CD4-positive, alpha-beta T cell treated with Interleukin-15 for 1 hour (primary cell): ENCODE measurements at regions not wholly inside any gene's neighbourhood (a gene's known extent, or its start where the extent isn't known, plus 50 kb on each side); places are given as distances from the start of the nearest gene placed in this dataset.
"Not testable (repeated sequence)": the region's sequence is repeated elsewhere in the genome, so short reads cannot be mapped to it uniquely, and the experiment has no call there.

Experiments used
- DNase-seq: peaks from one replicate; pipeline ENCODE4 v3.0.0-alpha.2; 2020

- DNase-seq, result peak; percentile 15
Measured at GRCh38 chr14:105700146-105700545, 173.8 kb downstream of the TMEM121 start.

- peak; percentile 40 for DNase-seq
Measured at GRCh38 chr14:105700622-105701288, 174.4 kb downstream of the TMEM121 start.

DNA sequence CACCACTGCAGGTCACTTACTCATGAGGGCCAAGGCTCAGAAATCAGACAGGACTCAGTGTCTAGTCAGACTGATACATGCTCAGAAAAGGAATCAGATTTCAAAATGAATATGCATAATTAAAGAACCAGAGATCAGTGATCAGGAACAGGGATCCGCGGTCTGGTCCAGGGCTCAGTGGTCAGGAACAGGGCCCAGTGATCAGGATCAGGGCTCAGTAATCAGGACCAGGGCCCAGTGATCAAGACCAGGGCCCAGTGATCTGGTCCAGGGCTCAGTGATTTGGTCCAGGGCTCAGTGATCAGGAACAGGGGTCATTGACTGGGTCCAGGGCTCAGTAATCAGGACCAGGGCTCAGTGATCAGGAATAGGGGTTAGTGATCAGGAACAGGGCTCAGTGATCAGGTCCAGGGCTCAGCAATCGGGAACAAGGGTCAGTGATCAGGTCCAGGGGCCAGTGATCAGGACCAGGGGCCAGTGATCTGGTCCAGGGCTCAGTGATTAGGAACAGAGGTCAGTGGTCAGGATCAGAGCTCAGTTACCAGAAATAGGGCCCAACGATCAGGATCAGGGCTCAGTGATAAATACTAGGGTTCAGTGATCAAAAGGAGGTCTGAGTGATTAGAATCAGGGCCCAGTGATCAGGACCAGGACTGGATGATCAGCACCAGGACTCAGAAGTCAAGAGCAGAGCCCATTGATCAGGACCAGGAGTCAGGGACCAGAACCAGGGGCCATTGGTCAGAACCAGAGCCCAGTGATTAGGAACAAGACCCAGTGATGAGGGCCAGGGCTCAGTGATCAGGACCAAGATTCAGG lies 175.3 kb downstream of the TMEM121 start:
- no peak for DNase-seq

DNA sequence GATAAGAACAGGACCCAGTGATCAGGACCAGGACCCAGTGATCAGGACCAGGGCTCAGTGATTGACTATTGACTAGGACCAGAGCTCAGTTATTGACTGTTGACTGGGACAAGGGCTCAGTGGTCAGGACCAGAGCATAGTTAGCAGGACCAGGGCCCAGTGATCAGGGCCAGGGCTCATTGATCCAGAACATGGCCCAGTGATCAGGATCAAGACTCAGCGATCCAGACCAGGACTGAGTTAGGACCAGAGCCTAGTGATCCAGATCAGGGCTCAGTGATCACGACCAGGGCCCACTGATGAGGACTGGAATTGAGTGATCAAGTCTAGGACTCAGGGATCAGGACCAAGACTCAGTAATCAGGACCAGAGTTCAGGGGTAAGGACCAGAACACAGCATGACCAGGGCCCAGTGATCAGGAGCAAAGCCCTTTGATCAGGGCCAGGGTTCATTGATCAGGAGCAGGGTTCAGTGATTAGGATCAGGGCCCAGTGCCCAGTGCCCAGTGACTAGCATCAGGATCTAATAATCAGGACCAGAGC lies 176.0 kb downstream of the TMEM121 start:
- DNase-seq, result no peak

DNA sequence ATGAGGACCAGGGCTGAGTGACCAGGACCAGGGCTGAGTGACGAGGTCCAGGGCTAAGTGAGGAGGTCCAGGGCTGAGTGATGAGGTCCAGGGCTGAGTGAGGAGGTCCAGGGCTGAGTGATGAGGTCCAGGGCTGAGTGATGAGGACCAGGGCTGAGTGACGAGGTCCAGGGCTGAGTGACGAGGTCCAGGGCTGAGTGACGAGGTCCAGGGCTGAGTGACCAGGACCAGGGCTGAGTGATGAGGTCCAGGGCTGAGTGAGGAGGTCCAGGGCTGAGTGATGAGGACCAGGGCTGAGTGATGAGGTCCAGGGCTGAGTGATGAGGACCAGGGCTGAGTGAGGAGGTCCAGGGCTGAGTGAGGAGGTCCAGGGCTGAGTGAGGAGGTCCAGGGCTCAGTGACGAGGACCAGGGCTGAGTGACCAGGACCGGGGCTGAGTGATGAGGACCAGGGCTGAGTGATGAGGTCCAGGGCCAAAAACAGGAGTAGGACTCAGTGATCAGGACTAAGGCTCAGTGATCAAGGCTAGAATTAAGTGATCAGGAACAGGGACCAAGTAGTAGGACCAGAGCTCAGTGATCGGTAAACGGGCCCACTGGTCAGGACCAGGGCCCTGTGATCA lies 176.8 kb downstream of the TMEM121 start:
- not testable (repeated sequence) for DNase-seq

GRCh38 chr14:105704091-105704490 lies 177.7 kb downstream of the TMEM121 start:
- DNase-seq, result not testable (repeated sequence)

GRCh38 chr14:105704492-105704891 lies 178.1 kb downstream of the TMEM121 start:
- DNase-seq, result not testable (repeated sequence)

- DNase-seq, result not testable (repeated sequence)
Measured at GRCh38 chr14:105705512-105705861, 179.1 kb downstream of the TMEM121 start.

GRCh38 chr14:105705862-105706700 lies 179.7 kb downstream of the TMEM121 start:
- DNase-seq, result peak; percentile 72

- not testable (repeated sequence) for DNase-seq
Measured at GRCh38 chr14:105706701-105707019, 180.3 kb downstream of the TMEM121 start.

GRCh38 chr14:105707099-105707498 lies 180.7 kb downstream of the TMEM121 start:
- not testable (repeated sequence) for DNase-seq

- not testable (repeated sequence) for DNase-seq
Measured at GRCh38 chr14:105707723-105708151, 181.4 kb downstream of the TMEM121 start.

- not testable (repeated sequence) for DNase-seq
Measured at GRCh38 chr14:105708251-105709134, 182.1 kb downstream of the TMEM121 start.

GRCh38 chr14:105709281-105710118 lies 183.1 kb downstream of the TMEM121 start:
- no peak for DNase-seq

DNA sequence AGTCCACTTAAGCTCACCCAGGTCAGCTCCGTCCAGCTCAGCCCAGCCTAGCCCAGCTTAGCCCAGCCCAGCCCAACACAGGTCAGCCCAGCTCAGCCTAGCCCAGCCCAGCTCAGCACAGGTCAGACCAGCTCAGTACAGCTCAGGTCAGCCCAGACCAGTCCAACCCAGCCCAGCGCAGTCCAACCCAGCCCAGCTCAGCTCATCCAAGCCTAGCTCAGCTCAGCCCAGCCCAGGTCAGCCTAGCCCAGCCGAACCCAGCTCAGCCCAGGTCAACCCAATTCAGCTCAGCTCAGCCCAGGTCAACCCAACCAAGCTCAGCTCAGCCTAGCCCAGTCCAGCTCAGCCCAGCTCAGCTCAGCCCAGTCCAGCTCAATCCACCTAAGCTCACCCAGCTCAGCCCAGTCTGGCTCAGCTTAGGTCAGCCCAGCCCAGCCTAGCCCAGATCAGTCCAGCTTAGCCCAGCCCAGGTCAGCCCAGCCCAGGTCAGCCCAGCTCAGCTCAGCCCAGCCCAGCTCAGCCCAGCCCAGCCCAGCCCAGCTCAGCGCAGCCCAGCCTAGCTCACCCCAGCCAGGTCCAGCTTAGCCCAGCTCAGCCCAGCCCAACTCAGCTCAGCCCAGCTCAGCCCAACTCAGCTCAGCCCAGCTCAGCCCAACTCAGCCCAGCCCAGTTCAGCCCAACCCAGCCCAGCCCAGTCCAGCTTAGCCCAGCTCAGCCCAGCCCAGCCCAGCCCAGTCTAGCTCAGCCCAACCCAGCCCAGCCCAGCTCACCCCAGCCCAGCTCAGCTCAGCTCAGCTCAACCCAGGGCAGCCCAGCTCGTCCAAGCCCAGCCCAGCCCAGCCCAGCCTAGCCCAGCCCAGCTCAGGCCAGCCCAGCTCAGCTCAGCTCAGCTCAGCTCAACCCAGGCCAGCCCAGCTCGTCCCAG lies 184.0 kb downstream of the TMEM121 start:
- DNase-seq, result peak; percentile 47

GRCh38 chr14:105711044-105711620 lies 184.7 kb downstream of the TMEM121 start:
- DNase-seq, result no peak

DNA sequence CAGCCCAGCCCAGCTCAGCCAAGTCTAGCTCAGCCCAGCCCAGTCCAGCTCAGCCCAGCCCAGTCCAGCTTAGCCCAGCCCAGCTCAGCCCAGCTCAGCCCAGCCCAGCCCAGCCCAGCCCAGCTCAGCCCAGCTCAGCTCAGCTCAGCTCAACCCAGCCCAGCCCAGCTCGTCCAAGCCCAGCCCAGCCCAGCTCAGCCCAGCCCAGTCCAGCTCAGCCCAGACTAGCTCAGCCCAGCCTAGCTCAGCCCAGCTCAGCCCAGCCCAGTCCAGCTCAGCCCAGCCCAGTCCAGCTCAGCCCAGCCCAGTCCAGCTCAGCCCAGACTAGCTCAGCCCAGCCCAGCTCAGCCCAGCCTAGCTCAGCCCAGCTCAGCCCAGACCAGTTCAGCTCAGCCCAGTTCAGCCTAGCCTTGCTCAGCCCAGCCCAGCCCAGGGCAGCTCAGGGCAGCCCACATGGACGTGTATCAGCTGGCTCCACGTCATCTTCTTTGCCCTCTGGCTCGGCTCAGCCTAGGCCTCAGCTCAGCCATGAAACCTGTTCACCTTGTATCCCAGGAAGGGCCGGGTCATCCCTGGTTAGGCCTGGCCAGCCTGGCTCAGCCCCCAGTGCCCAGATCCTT lies 185.6 kb downstream of the TMEM121 start:
- no peak for DNase-seq

- peak; percentile 51 for DNase-seq
Measured at GRCh38 chr14:105712670-105713069, 186.3 kb downstream of the TMEM121 start.

GRCh38 chr14:105713160-105713559 lies 186.8 kb downstream of the TMEM121 start:
- not testable (repeated sequence) for DNase-seq
